Spleen (tissue), 11 donors: ENCODE measurements at regions not wholly inside any gene's neighbourhood (a gene's known extent, or its start where the extent isn't known, plus 50 kb on each side); places are given as distances from the start of the nearest gene placed in this dataset.

Experiments used
- DNase-seq: peaks from one replicate; pipeline ENCODE4 v3.0.0-alpha.2; 2020
- H3K27ac ChIP-seq, 8 donors: fragments of 200-600 bp; sonication (generic) in 7 of 8; 1 replicate in 4 of 8; 2 replicates in 4 of 8; pipeline versions ENCODE4 v1.5.0 to v1.8.0; 2016 to 2021; ENCODE audit warnings: inconsistent platforms in 4 of 8, mild to moderate bottlenecking in 4 of 8, moderate library complexity in 1 of 8
- H3K27me3 ChIP-seq, 7 donors: fragments of 200-600 bp; sonication (generic) in 6 of 7; replicated peaks in 1 of 7; 1 replicate in 4 of 7; 2 replicates in 3 of 7; pipeline versions ENCODE4 v1.5.0 to v1.8.0; 2016 to 2021; ENCODE audit warnings: inconsistent platforms in 3 of 7, mild to moderate bottlenecking in 1 of 7
- H3K36me3 ChIP-seq, 6 donors: fragments of 200-600 bp; sonication (generic) in 5 of 6; 1 replicate in 4 of 6; 2 replicates in 2 of 6; pipeline versions ENCODE4 v1.5.0 to v1.8.0; 2016 to 2021; ENCODE audit warnings: inconsistent platforms in 2 of 6
- H3K4me1 ChIP-seq, 6 donors: fragments of 200-600 bp; sonication (generic) in 5 of 6; 1 replicate in 3 of 6; 2 replicates in 3 of 6; pipeline versions ENCODE4 v1.5.0 to v1.8.0; 2016 to 2021; ENCODE audit warnings: inconsistent platforms in 3 of 6
- H3K4me3 ChIP-seq, 8 donors: fragments of 200-600 bp; sonication (generic) in 7 of 8; 1 replicate in 4 of 8; 2 replicates in 4 of 8; pipeline versions ENCODE4 v1.5.0 to v1.8.0; 2016 to 2021; ENCODE audit warnings: inconsistent platforms in 4 of 8, mild to moderate bottlenecking in 4 of 8, moderate library complexity in 2 of 8
- H3K9me3 ChIP-seq, 8 donors: fragments of 200-600 bp; sonication (generic) in 7 of 8; 1 replicate in 4 of 8; 2 replicates in 4 of 8; pipeline versions ENCODE4 v1.5.0 to v1.8.0; 2016 to 2021; ENCODE audit warnings: inconsistent platforms in 4 of 8
- POLR2A ChIP-seq, 3 donors: fragments of 450-650 bp; IDR thresholded peaks; one replicate each; pipeline ENCODE4 v1.5.1; 2017; ENCODE audit warnings: antibody characterized with exemption in 3 of 3, mild to moderate bottlenecking in 1 of 3
- POLR2AphosphoS5 ChIP-seq, 3 donors: sonication (generic); formaldehyde crosslinking; IDR thresholded peaks; one replicate each; pipeline ENCODE4 v1.5.1; 2017; ENCODE audit warnings: antibody characterized with exemption in 3 of 3
- WGBS, 5 donors: extraction: QIAGEN DNeasy Blood & Tissue Kit in 3 of 5; methylation state at CpG; one replicate each; pipeline versions ENCODE4 v1.1.5 to v1.1.7; 2013 to 2018; 5-methylcytosine and 5-hydroxymethylcytosine counted together
- intact Hi-C: fragments of 100-400 bp; cut with DNase I; formaldehyde crosslinking; loops from one replicate; pipeline ENCODE4 v1.15.0; 2023; ENCODE audit warnings: low total_unique reads
- TF ChIP-seq, protein P1 (sequence below), 11 experiments: fragments of 200-600 bp in 7 of 11; fragments of 450-650 bp in 4 of 11; sonication (generic) in 4 of 11; IDR thresholded peaks in 8 of 11; conservative IDR thresholded peaks in 3 of 11; 1 replicate in 7 of 11; 2 replicates in 4 of 11; pipeline versions ENCODE4 v1.4.0 to v1.8.0; 2016 to 2021; ENCODE audit warnings: antibody characterized with exemption in 11 of 11, inconsistent platforms in 4 of 11, mild to moderate bottlenecking in 1 of 11
- donor health status: healthy with polysubstance abuse.
- donor health status: DM: no; HTN: no; CAD: no; lungs with moderate emphysema.
- donor health status: DM: no; HTN: no; CAD: no.
- donor health status: Bipolar disorder and iron deficiency.
- donor health status: healthy.
- donor health status: DM: no; HTN: no; CAD: no.
- donor health status: DM: yes; HTN: yes; CAD: no.

DNA sequence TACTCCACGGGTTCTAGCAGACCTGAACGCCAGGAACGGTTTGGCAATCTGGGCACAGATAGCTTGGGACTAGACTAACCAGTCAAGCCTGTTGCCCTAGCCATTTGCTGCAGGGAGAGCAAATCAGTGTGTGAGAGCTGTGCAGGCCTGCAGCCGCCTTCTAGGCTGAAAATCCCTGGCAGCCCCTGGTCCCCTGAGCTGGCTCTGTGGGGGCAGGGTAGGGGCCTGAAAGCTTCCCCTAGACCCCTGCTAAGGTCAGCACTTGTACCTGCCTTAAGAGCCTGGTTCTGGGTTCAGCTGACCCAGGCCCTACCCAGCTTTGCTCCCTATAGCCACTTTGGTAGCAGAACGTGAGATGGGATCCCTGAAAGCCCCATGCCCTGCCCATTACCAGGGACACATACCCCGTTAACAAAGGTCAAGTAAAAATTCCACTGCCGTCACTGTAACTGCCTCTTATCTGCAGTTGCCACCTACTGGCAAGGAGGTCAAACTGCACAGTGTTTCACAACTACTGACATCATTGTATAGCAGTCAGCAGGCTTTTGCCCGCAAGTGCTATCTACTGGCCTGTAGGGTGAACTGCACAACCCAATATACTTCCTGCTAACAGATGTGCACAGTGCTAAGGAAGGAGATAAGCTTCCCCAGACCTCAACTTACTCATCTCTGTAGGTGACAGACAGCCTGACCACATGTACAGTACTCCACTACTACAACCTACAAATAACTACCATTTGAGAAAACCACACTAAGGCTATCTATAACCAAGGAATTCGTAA lies 95.1 kb upstream of the OLIG3 start:
- intact Hi-C loops = no loop called here
- WGBS, 5 donors = 57 to 70% (median 67%) methylated on average over 7 to 9 of the region's 9 CpGs
- peaks cover 0 to 14% (median 0%) of the 10 kb centered on the region in 7 donors for H3K27me3 ChIP-seq
- H3K27ac ChIP-seq = no peak overlapping the region
- no peak overlapping the region for H3K4me3 ChIP-seq
- DNase-seq = no peak
- H3K36me3 ChIP-seq = no peaks in the 10 kb centered on the region
- TF ChIP-seq, protein P1, sequence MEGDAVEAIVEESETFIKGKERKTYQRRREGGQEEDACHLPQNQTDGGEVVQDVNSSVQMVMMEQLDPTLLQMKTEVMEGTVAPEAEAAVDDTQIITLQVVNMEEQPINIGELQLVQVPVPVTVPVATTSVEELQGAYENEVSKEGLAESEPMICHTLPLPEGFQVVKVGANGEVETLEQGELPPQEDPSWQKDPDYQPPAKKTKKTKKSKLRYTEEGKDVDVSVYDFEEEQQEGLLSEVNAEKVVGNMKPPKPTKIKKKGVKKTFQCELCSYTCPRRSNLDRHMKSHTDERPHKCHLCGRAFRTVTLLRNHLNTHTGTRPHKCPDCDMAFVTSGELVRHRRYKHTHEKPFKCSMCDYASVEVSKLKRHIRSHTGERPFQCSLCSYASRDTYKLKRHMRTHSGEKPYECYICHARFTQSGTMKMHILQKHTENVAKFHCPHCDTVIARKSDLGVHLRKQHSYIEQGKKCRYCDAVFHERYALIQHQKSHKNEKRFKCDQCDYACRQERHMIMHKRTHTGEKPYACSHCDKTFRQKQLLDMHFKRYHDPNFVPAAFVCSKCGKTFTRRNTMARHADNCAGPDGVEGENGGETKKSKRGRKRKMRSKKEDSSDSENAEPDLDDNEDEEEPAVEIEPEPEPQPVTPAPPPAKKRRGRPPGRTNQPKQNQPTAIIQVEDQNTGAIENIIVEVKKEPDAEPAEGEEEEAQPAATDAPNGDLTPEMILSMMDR (IDR thresholded peaks at IDR 0.05 in 8 of 11, conservative IDR thresholded peaks at IDR 0.05 in 3 of 11) = peak in 10 of 11 experiments; percentile 26 to 61 (median 44)
- no peak for TF ChIP-seq POLR2A (IDR thresholded peaks at IDR 0.05)
- H3K4me1 ChIP-seq = no peaks in the 10 kb centered on the region
- H3K9me3 ChIP-seq = peaks cover 0 to 29% (median 16%) of the 10 kb centered on the region in 8 donors

DNA sequence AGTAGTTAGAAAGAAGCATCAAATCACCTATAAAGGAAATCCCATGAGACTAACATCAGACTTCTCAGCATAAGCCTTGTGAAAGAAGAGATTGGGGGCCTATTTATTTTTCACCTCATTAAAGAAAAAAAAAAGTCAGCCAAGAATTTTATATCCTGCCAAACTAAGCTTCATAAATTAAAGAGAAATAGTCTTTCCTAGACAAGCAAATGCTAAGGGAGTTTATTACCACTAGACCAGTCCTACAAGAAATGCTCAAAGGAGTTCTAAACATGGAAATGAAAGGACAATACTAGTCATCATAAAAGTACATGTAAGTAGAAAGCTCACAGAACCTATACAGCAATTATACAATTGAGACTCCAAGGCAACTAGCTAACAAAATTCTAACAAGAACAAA lies 96.5 kb upstream of the OLIG3 start:
- Histone ChIP-seq H3K27ac (no peak overlapping the region), H3K4me3 (no peak overlapping the region), H3K27me3 (peaks cover 0 to 14% (median 0%) of the 10 kb centered on the region in 7 donors), H3K9me3 (peaks cover 0 to 36% (median 19%) of the 10 kb centered on the region in 8 donors), H3K36me3 (no peaks in the 10 kb centered on the region), H3K4me1 (no peaks in the 10 kb centered on the region)
- DNase-seq = no peak
- intact Hi-C loops = no loop called here
- TF ChIP-seq POLR2A (IDR thresholded peaks at IDR 0.05) = no peak
- no peak for TF ChIP-seq POLR2AphosphoS5 (IDR thresholded peaks at IDR 0.05)
- TF ChIP-seq, protein P1 (IDR thresholded peaks at IDR 0.05 in 8 of 11, conservative IDR thresholded peaks at IDR 0.05 in 3 of 11) = no peak

DNA sequence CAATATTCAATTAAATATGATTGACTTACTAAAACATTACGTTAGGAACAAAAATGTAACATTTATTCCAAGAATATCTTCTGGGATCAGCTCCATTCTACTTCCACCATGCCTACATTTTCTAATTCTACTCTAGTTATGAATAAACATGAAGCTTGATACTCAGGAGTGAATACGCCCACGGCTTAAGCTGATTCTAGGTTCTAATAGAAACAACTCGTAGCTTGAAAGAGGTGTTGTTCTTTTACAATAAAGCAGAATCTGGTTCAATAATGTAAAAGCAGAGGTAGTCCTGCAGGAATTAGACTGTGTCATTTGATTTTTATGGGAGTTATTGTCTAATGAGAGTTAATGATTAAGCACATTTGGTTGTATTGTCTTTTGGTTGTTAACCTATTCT lies 107.3 kb upstream of the OLIG3 start:
- Histone ChIP-seq H3K27me3 (peaks cover 0 to 41% (median 0%) of the 10 kb centered on the region in 7 donors), H3K4me1 (no peaks in the 10 kb centered on the region), H3K36me3 (no peaks in the 10 kb centered on the region), H3K4me3 (no peak overlapping the region), H3K9me3 (no peaks in the 10 kb centered on the region), H3K27ac (no peak overlapping the region)
- TF ChIP-seq POLR2A (IDR thresholded peaks at IDR 0.05) = no peak
- TF ChIP-seq, protein P1 (IDR thresholded peaks at IDR 0.05 in 8 of 11, conservative IDR thresholded peaks at IDR 0.05 in 3 of 11) = no peak
- no peak for TF ChIP-seq POLR2AphosphoS5 (IDR thresholded peaks at IDR 0.05)
- DNase-seq = no peak
- WGBS, 5 donors = 71 to 87% (median 85%) methylated on average over 4 of the region's 4 CpGs
- intact Hi-C loops = no loop called here

DNA sequence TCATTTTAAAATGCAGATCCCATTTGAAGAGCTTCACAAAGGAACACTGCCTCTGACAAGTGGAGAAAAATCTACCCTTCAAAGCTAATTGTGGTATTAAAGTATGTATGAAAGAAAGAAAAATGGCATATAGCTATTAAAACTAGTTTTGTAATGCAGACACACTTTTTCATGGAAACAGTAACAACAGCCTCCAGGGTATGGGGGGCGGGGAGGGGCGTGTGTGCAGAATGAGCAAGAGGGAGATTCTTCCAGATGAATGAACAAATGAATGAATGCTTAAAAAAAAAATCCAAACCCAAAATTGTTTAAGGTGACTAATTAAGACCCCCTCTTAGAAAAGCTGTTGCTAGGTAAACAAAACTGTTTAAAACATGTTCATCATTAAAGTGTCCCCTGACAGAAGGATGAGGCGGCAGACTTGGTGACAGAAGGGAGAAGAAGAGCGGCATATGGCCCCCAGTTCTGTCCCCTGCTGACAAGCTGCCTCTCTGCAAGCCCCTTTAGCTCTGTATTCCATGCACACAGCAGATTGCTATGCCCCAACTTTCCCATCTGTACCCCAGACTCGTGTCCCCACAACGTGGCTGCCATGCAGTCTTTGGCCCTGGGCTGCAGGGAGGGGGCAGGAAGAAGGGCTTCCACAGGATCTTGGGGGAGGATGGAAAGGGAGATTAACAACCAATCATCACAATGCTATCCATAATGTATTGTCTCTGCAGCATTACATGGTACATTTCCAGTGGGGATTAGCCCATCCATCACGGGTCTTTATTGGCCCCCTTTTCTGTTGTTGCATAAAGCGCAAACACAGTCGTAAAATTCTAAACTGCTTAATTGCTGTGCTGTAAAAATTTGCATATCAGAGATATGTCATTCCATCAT lies 108.4 kb upstream of the OLIG3 start:
- no peaks in the 10 kb centered on the region for H3K4me1 ChIP-seq
- intact Hi-C loops = no loop called here
- no peaks in the 10 kb centered on the region for H3K9me3 ChIP-seq
- DNase-seq = no peak
- H3K4me3 ChIP-seq = no peak overlapping the region
- no peaks in the 10 kb centered on the region for H3K36me3 ChIP-seq
- TF ChIP-seq POLR2AphosphoS5 (IDR thresholded peaks at IDR 0.05) = no peak
- TF ChIP-seq, protein P1 (IDR thresholded peaks at IDR 0.05 in 8 of 11, conservative IDR thresholded peaks at IDR 0.05 in 3 of 11) = no peak
- no peak for TF ChIP-seq POLR2A (IDR thresholded peaks at IDR 0.05)
- no peak overlapping the region for H3K27ac ChIP-seq
- H3K27me3 ChIP-seq = peaks cover 0 to 50% (median 0%) of the 10 kb centered on the region in 7 donors
- WGBS, 5 donors = 63 to 78% (median 74%) methylated on average over 9 of the region's 9 CpGs
